Spleen (tissue), 7 donors: ENCODE measurements at regions not wholly inside any gene's neighbourhood (a gene's known extent, or its start where the extent isn't known, plus 50 kb on each side); places are given as distances from the start of the nearest gene placed in this dataset.

Experiments
- POLR2A ChIP-seq, 3 donors: fragments of 450-650 bp; IDR thresholded peaks; one replicate each; pipeline ENCODE4 v1.5.1; 2017; ENCODE audit warnings: antibody characterized with exemption in 3 of 3, mild to moderate bottlenecking in 1 of 3
- TF ChIP-seq, protein P1 (sequence below), 11 experiments: fragments of 200-600 bp in 7 of 11; fragments of 450-650 bp in 4 of 11; sonication (generic) in 4 of 11; IDR thresholded peaks in 8 of 11; conservative IDR thresholded peaks in 3 of 11; 1 replicate in 7 of 11; 2 replicates in 4 of 11; pipeline versions ENCODE4 v1.4.0 to v1.8.0; 2016 to 2021; ENCODE audit warnings: antibody characterized with exemption in 11 of 11, inconsistent platforms in 4 of 11, mild to moderate bottlenecking in 1 of 11
- donor health status: DM: no; HTN: no; CAD: no; lungs with moderate emphysema.
- donor health status: DM: no; HTN: no; CAD: no.
- donor health status: DM: no; HTN: no; CAD: no.

DNA sequence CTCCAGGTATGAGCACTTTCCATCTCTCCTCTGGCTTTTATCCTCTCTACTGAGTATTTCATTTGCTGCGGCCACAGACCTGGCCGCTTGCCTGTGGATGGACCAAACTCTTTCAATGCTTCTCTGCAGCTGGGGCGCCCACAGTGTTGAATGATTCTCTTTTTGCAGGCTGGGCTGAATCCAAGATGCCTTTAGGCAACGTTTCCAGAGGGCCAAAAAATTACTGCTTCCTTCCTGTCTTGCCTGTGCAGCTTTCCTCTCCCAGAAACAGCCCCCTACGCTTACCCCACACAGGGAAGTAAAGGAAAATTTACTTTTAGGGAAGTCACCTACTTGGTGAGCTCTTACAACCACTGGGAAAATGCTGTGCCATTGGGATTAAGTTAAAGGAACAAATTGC lies 55.6 kb upstream of the JDP2 start:
- TF ChIP-seq, protein P1, sequence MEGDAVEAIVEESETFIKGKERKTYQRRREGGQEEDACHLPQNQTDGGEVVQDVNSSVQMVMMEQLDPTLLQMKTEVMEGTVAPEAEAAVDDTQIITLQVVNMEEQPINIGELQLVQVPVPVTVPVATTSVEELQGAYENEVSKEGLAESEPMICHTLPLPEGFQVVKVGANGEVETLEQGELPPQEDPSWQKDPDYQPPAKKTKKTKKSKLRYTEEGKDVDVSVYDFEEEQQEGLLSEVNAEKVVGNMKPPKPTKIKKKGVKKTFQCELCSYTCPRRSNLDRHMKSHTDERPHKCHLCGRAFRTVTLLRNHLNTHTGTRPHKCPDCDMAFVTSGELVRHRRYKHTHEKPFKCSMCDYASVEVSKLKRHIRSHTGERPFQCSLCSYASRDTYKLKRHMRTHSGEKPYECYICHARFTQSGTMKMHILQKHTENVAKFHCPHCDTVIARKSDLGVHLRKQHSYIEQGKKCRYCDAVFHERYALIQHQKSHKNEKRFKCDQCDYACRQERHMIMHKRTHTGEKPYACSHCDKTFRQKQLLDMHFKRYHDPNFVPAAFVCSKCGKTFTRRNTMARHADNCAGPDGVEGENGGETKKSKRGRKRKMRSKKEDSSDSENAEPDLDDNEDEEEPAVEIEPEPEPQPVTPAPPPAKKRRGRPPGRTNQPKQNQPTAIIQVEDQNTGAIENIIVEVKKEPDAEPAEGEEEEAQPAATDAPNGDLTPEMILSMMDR (IDR thresholded peaks at IDR 0.05 in 8 of 11, conservative IDR thresholded peaks at IDR 0.05 in 3 of 11): no peak
- TF ChIP-seq POLR2A (IDR thresholded peaks at IDR 0.05): no peak
